ENCODE measurements at regions not wholly inside any gene's neighbourhood (a gene's known extent, or its start where the extent isn't known, plus 50 kb on each side); places are given as distances from the start of the nearest gene placed in this dataset.

- Histone ChIP-seq H3K36me3 (ENCODE audit: insufficient read depth, low read length, poor library complexity, severe bottlenecking) (no peaks in the 10 kb centered on the region), H3K9me3 (ENCODE audit: low read depth, low read length, poor library complexity, severe bottlenecking) (no peaks in the 10 kb centered on the region), H3K27ac (ENCODE audit: low read depth, low read length, poor library complexity, severe bottlenecking) (no peak overlapping the region), H3K4me3 (ENCODE audit: low read depth, low read length, poor library complexity, severe bottlenecking) (no peak overlapping the region), H3K27me3 (replicated peaks; ENCODE audit: insufficient read depth, low read depth, low read length, poor library complexity) (no peaks in the 10 kb centered on the region), H3K4me1 (ENCODE audit: insufficient read depth, low read length, poor library complexity, severe bottlenecking) (peaks cover 5% of the 10 kb centered on the region)
- no TSS peak for BruUV-seq (replicated peaks)
- TF ChIP-seq EZH2 (IDR thresholded peaks at IDR 0.05; ENCODE audit: borderline replicate concordance, low read depth, low read length, poor library complexity, severe bottlenecking), result no peak
- TF ChIP-seq, protein P1, sequence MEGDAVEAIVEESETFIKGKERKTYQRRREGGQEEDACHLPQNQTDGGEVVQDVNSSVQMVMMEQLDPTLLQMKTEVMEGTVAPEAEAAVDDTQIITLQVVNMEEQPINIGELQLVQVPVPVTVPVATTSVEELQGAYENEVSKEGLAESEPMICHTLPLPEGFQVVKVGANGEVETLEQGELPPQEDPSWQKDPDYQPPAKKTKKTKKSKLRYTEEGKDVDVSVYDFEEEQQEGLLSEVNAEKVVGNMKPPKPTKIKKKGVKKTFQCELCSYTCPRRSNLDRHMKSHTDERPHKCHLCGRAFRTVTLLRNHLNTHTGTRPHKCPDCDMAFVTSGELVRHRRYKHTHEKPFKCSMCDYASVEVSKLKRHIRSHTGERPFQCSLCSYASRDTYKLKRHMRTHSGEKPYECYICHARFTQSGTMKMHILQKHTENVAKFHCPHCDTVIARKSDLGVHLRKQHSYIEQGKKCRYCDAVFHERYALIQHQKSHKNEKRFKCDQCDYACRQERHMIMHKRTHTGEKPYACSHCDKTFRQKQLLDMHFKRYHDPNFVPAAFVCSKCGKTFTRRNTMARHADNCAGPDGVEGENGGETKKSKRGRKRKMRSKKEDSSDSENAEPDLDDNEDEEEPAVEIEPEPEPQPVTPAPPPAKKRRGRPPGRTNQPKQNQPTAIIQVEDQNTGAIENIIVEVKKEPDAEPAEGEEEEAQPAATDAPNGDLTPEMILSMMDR (conservative IDR thresholded peaks at IDR 0.05; ENCODE audit: low read depth, low read length), result no peak
- DNase-seq (ENCODE audit: low spot score), result no peak
- ChIA-PET CTCF (no interaction called here), POLR2A (ENCODE audit: low non-redundant PET) (no interaction called here)
- intact Hi-C loops (cut with micrococcal nuclease; ENCODE audit: unreplicated experiment), result no loop called here
These were observed 166.9 kb downstream of the TOMM20 start for GRCh38 chr1:234961456-234962339.

GRCh38 chr1:234960722-234961455 lies 167.7 kb downstream of the TOMM20 start:
- no peak overlapping the region for H3K4me3 ChIP-seq (ENCODE audit: low read depth, low read length, poor library complexity, severe bottlenecking)
- POLR2A ChIA-PET (ENCODE audit: low non-redundant PET), result no interaction called here
- no peaks in the 10 kb centered on the region for H3K36me3 ChIP-seq (ENCODE audit: insufficient read depth, low read length, poor library complexity, severe bottlenecking)
- H3K27me3 ChIP-seq (replicated peaks; ENCODE audit: insufficient read depth, low read depth, low read length, poor library complexity), result no peaks in the 10 kb centered on the region
- no TSS peak for BruUV-seq (replicated peaks)
- CTCF ChIA-PET, result no interaction called here
- no peak overlapping the region for H3K27ac ChIP-seq (ENCODE audit: low read depth, low read length, poor library complexity, severe bottlenecking)
- TF ChIP-seq, protein P1 (conservative IDR thresholded peaks at IDR 0.05; ENCODE audit: low read depth, low read length), result no peak
- TF ChIP-seq EZH2 (IDR thresholded peaks at IDR 0.05; ENCODE audit: borderline replicate concordance, low read depth, low read length, poor library complexity, severe bottlenecking), result no peak
- peaks cover 5% of the 10 kb centered on the region for H3K4me1 ChIP-seq (ENCODE audit: insufficient read depth, low read length, poor library complexity, severe bottlenecking)
- H3K9me3 ChIP-seq (ENCODE audit: low read depth, low read length, poor library complexity, severe bottlenecking), result no peaks in the 10 kb centered on the region
- intact Hi-C loops (cut with micrococcal nuclease; ENCODE audit: unreplicated experiment), result no loop called here
- DNase-seq (ENCODE audit: low spot score), result no peak

DNA sequence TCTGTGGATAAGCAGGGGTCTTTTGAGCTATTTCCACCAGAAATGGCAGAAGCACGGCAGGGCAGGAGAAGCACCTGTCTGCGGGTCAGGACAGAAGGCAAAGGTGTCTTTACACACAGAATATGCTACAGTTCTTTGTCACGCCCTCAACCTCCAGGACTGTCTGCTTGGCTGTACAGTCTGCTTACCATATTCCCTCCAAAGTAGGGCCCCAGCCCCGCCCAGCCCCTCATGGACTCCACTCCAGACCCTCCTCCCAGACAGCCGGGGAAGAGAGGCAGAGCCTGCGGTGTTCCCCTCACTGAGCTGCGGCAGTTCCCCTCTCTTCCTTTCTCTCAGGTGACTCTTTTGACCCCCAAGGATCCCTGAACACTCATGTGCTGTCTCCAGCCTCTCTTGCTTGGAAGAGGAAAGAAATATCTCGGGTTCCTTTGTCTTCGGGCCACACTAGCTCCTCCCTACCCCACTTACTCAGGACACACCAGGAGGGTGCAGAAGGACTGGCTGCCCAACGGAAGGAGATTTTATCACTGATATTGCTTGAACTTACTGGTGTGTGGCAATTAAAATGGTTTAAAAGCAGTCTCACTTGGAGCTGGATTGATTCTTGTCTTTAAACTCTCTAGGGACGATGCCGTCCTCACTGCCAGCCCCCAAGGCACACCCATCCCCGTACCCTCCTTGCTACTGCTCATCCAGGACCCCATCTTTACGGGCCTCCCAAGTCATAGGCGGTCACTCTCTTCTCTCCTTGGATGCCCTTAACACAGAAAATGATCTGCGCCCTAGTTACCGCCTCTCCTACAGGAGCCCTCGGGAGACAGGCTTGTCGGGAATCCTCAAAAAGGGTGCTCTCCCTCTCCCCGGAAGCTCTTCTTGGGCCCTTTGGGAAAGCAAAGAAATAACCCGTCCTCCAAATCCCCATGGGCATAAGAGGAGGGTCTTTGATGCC lies 169.7 kb downstream of the TOMM20 start:
- POLR2A ChIA-PET (ENCODE audit: low non-redundant PET), result no interaction called here
- intact Hi-C loops (cut with micrococcal nuclease; ENCODE audit: unreplicated experiment), result no loop called here
- peaks cover 5% of the 10 kb centered on the region for H3K4me1 ChIP-seq (ENCODE audit: insufficient read depth, low read length, poor library complexity, severe bottlenecking)

More for the DNA sequence above, 169.7 kb downstream of the TOMM20 start:
- Histone ChIP-seq H3K27ac (ENCODE audit: low read depth, low read length, poor library complexity, severe bottlenecking) (no peak overlapping the region), H3K9me3 (ENCODE audit: low read depth, low read length, poor library complexity, severe bottlenecking) (no peaks in the 10 kb centered on the region), H3K4me3 (ENCODE audit: low read depth, low read length, poor library complexity, severe bottlenecking) (no peak overlapping the region), H3K27me3 (replicated peaks; ENCODE audit: insufficient read depth, low read depth, low read length, poor library complexity) (no peaks in the 10 kb centered on the region), H3K36me3 (ENCODE audit: insufficient read depth, low read length, poor library complexity, severe bottlenecking) (no peaks in the 10 kb centered on the region)
- TF ChIP-seq, protein P1 (conservative IDR thresholded peaks at IDR 0.05; ENCODE audit: low read depth, low read length), result no peak
- TF ChIP-seq EZH2 (IDR thresholded peaks at IDR 0.05; ENCODE audit: borderline replicate concordance, low read depth, low read length, poor library complexity, severe bottlenecking), result no peak
- CTCF ChIA-PET, result no interaction called here
- DNase-seq (ENCODE audit: low spot score), result no peak
- no TSS peak for BruUV-seq (replicated peaks)
